Body of pancreas (tissue), 4 donors: ENCODE measurements at regions not wholly inside any gene's neighbourhood (a gene's known extent, or its start where the extent isn't known, plus 50 kb on each side); places are given as distances from the start of the nearest gene placed in this dataset.

Source experiments
- ATAC-seq: fragments of 150-250 bp; one replicate; pipeline ENCODE4 v1.9.1; 2016
- DNase-seq, 4 donors: peaks; one replicate each; pipeline ENCODE4 v3.0.0-alpha.2; 2019
- H3K27ac ChIP-seq, 4 donors: fragments of 200-600 bp; sonication (generic); 1 replicate in 3 of 4; 2 replicates in 1 of 4; pipeline versions ENCODE4 v1.5.1 to v1.6.1; 2016 to 2019; ENCODE audit warnings: mild to moderate bottlenecking in 1 of 4, mixed read lengths in 1 of 4, moderate library complexity in 1 of 4
- H3K27me3 ChIP-seq, 2 donors: fragments of 200-600 bp; sonication (generic); one replicate each; pipeline ENCODE4 v1.6.0; 2016; ENCODE audit warnings: mild to moderate bottlenecking in 1 of 2
- H3K36me3 ChIP-seq, 2 donors: fragments of 200-600 bp; sonication (generic); replicated peaks in 1 of 2; 2 replicates each; pipeline ENCODE4 v1.5.1; 2016; ENCODE audit warnings: low read depth in 2 of 2; ENCODE audit not compliant: insufficient read depth in 1 of 2
- H3K4me1 ChIP-seq: fragments of 200-600 bp; sonication (generic); one replicate; pipeline ENCODE4 v1.6.0; 2016
- H3K4me3 ChIP-seq, 2 donors: fragments of 200-600 bp; sonication (generic); 1 replicate in 1 of 2; 2 replicates in 1 of 2; pipeline ENCODE4 v1.5.1; 2016 to 2019
- H3K9me3 ChIP-seq, 3 donors: fragments of 200-600 bp; sonication (generic); 1 replicate in 2 of 3; 2 replicates in 1 of 3; pipeline ENCODE4 v1.5.1; 2016
- POLR2A ChIP-seq, 3 donors: fragments of 450-650 bp; IDR thresholded peaks; one replicate each; pipeline ENCODE4 v1.6.1; 2016; ENCODE audit warnings: antibody characterized with exemption in 3 of 3, mild to moderate bottlenecking in 2 of 3
- WGBS, 2 donors: methylation state at CpG; one replicate each; pipeline ENCODE4 v1.1.5; 2017; 5-methylcytosine and 5-hydroxymethylcytosine counted together
- intact Hi-C: fragments of 100-400 bp; cut with DNase I; formaldehyde crosslinking; loops from one replicate; pipeline ENCODE4 v1.15.1; 2023
- TF ChIP-seq, protein P1 (sequence below), 7 experiments: fragments of 450-650 bp in 4 of 7; fragments of 200-600 bp in 3 of 7; sonication (generic) in 3 of 7; IDR thresholded peaks; one replicate each; pipeline ENCODE4 v1.5.1; 2016 to 2019; ENCODE audit warnings: antibody characterized with exemption in 7 of 7

DNA sequence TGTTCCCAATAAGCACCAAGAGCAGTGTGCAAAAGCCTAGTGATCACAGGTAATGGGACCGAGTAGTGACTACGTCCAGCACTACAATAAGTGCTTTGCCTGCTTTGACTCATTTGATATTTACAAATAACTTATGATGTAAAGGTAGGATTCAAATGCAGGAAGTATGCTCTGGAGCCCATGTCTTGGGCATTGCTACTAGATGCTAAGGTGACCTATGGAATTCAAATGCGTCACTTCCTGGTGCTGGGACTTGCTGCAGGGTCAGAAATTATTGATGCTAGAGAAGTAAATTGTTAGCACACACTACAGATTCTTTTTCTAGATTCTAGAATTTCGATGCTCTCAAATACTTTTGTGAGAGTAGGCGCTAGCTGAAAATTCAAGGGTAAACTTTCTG, 101.2 kb upstream of the TSC22D2 start:
- intact Hi-C loops: no loop called here

DNA sequence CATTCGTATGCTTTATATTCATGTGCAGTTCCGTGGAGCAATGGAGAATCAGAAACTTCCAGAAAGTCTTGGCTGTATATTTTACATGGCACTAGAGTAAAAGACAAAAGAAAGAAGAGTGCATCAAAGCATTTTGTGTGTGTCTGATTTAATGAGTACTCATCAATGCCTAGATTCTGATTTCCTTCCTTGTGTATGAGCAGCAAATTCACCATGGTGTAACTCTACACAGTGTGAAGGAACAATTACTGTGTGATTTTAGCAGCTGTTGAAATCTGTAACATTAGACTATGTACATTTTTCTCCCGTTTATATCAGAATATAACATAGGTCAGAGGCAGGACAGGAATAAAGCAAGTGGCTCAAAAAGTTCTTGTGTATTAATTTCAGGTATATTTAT, 102.0 kb upstream of the TSC22D2 start:
- intact Hi-C loops: no loop called here
- H3K27me3 ChIP-seq: no peaks in the 10 kb centered on the region
- no peaks in the 10 kb centered on the region for H3K9me3 ChIP-seq
- no peak for TF ChIP-seq POLR2A (IDR thresholded peaks at IDR 0.05)
- TF ChIP-seq, protein P1, sequence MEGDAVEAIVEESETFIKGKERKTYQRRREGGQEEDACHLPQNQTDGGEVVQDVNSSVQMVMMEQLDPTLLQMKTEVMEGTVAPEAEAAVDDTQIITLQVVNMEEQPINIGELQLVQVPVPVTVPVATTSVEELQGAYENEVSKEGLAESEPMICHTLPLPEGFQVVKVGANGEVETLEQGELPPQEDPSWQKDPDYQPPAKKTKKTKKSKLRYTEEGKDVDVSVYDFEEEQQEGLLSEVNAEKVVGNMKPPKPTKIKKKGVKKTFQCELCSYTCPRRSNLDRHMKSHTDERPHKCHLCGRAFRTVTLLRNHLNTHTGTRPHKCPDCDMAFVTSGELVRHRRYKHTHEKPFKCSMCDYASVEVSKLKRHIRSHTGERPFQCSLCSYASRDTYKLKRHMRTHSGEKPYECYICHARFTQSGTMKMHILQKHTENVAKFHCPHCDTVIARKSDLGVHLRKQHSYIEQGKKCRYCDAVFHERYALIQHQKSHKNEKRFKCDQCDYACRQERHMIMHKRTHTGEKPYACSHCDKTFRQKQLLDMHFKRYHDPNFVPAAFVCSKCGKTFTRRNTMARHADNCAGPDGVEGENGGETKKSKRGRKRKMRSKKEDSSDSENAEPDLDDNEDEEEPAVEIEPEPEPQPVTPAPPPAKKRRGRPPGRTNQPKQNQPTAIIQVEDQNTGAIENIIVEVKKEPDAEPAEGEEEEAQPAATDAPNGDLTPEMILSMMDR (IDR thresholded peaks at IDR 0.05): no peak
- no peak for ATAC-seq
- WGBS, 2 donors: 58 to 69% methylated on average over 3 of the region's 3 CpGs
- no peaks in the 10 kb centered on the region for H3K36me3 ChIP-seq
- no peak overlapping the region for H3K27ac ChIP-seq
- no peak overlapping the region for H3K4me3 ChIP-seq
- peaks cover 5% of the 10 kb centered on the region for H3K4me1 ChIP-seq
- DNase-seq: no peak

More for the DNA sequence above, 101.2 kb upstream of the TSC22D2 start:
- TF ChIP-seq POLR2A (IDR thresholded peaks at IDR 0.05): no peak
- TF ChIP-seq, protein P1 (IDR thresholded peaks at IDR 0.05): no peak
- Histone ChIP-seq H3K9me3 (no peaks in the 10 kb centered on the region), H3K36me3 (no peaks in the 10 kb centered on the region), H3K27ac (no peak overlapping the region), H3K4me3 (no peak overlapping the region), H3K27me3 (no peaks in the 10 kb centered on the region), H3K4me1 (peaks cover 5% of the 10 kb centered on the region)
- DNase-seq (no peak), ATAC-seq (no peak)
- WGBS, 2 donors: 74 to 80% methylated on average over 5 of the region's 5 CpGs

DNA sequence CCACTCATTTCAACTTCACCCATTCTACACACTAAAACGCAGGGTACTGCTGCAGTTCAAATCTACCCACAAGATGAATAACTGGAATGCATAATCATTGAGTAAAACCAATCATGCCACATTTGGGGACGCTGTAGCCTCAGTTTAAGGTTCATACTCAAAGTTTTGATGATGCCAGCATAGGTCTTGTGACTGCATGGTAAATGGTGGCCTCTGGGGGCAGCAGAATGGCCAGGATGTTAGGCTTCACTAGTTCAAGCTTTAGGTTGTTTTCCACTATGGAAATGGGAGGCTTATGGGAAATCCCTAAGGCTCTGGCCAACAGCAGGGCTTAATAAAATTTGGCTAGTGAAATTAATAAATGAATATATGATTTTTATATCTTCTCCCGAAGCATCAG, 104.3 kb upstream of the TSC22D2 start:
- H3K27me3 ChIP-seq: no peaks in the 10 kb centered on the region

DNA sequence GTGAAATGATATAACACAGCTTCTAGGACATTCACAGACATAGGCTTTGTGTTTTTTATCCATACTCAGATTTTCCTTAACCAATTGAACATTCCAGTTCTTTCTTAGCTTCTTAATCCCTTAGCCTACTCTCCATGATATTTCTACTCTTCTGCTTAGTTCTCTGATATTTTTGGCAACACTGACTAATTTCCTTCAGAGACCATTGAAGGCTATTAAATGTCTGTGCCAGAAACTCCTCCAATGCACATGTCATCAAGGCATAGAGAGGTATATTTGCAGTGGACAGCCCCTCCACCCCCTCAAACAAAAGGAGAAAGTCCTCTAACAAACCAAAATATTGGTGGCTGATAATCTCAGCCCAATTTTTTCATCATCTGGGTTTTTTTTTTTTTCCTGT, 105.9 kb upstream of the TSC22D2 start:
- ATAC-seq (no peak), DNase-seq (no peak)
- Histone ChIP-seq H3K27ac (no peak overlapping the region), H3K27me3 (no peaks in the 10 kb centered on the region), H3K4me3 (no peak overlapping the region), H3K4me1 (no peaks in the 10 kb centered on the region), H3K9me3 (no peaks in the 10 kb centered on the region), H3K36me3 (no peaks in the 10 kb centered on the region)
- intact Hi-C loops: no loop called here
- TF ChIP-seq, protein P1 (IDR thresholded peaks at IDR 0.05): no peak
- no peak for TF ChIP-seq POLR2A (IDR thresholded peaks at IDR 0.05)

More for the DNA sequence above, 104.3 kb upstream of the TSC22D2 start:
- H3K36me3 ChIP-seq: no peaks in the 10 kb centered on the region
- no peaks in the 10 kb centered on the region for H3K9me3 ChIP-seq
- peak; percentile 67 for ATAC-seq
- DNase-seq: peak; percentile 22 to 73 (median 44)
- H3K4me3 ChIP-seq: no peak overlapping the region
- H3K4me1 ChIP-seq: peaks cover 4% of the 10 kb centered on the region
- intact Hi-C loops: no loop called here
- 49 to 54% methylated on average over 3 of the region's 3 CpGs for WGBS, 2 donors
- H3K27ac ChIP-seq: no peak overlapping the region
- TF ChIP-seq POLR2A (IDR thresholded peaks at IDR 0.05): no peak
- TF ChIP-seq, protein P1 (IDR thresholded peaks at IDR 0.05): peak; percentile 18 to 82 (median 41)

DNA sequence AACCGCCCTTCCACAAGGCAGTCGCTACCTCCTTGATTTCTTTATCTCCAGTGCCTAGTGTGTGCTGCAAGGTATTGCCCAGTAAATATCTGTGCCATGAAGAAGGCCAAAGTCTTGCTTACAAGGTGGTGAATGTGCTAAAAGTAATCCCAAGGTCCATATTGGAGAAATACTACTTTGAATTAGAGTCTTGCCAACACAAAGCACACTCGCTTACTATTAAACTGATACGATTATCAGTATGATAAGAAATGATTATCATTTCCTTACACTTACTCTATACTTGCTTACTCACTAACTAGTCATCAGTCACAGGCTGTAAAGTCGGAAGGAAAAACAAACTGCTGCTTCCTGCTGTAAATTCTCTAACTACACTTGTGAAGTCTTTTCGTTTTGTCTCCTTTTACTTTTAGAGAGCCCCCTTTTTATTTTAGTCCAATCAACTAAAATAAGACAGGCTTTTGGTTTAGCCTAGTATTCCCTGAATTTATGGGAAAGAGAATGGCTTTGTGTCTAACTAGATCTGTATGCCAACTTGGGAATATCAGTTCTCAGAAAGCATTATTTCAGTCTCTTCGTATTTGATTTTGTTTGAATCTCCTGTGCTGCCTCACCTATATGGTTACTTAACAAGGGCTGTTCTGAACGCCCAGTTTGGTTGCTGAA, 107.1 kb upstream of the TSC22D2 start:
- Histone ChIP-seq H3K27ac (no peak overlapping the region), H3K4me1 (no peaks in the 10 kb centered on the region), H3K27me3 (no peaks in the 10 kb centered on the region), H3K36me3 (no peaks in the 10 kb centered on the region), H3K4me3 (no peak overlapping the region), H3K9me3 (no peaks in the 10 kb centered on the region)
- no peak for ATAC-seq
- 61 to 68% methylated on average over 8 of the region's 8 CpGs for WGBS, 2 donors
- no peak for TF ChIP-seq POLR2A (IDR thresholded peaks at IDR 0.05)
- DNase-seq: no peak
- intact Hi-C loops: no loop called here
